Testis (tissue), 2 donors: ENCODE measurements at regions not wholly inside any gene's neighbourhood (a gene's known extent, or its start where the extent isn't known, plus 50 kb on each side); places are given as distances from the start of the nearest gene placed in this dataset.

Experiments
- CTCF ChIP-seq, 3 experiments: fragments of 450-650 bp in 2 of 3; fragments of 200-600 bp in 1 of 3; sonication (generic) in 1 of 3; IDR thresholded peaks; one replicate each; pipeline ENCODE4 v1.5.1; 2016 to 2019; ENCODE audit warnings: antibody characterized with exemption in 3 of 3, mild to moderate bottlenecking in 2 of 3, moderate library complexity in 1 of 3
- POLR2A ChIP-seq: fragments of 450-650 bp; IDR thresholded peaks from one replicate; pipeline ENCODE4 v1.6.1; 2017; ENCODE audit warnings: antibody characterized with exemption, mild to moderate bottlenecking, moderate library complexity

- TF ChIP-seq CTCF (IDR thresholded peaks at IDR 0.05) (no peak), POLR2A (no peak)
Measured at GRCh38 chr15:78708713-78709260, 67.8 kb upstream of the CHRNB4 start.
